SK-N-SH (cell line): ENCODE measurements at regions not wholly inside any gene's neighbourhood (a gene's known extent, or its start where the extent isn't known, plus 50 kb on each side); places are given as distances from the start of the nearest gene placed in this dataset.

ENCODE experiments used
- CTCF ChIA-PET: fragments of 300-600, 350-600 bp; formaldehyde crosslinking; extraction: SDS; loops from one replicate; lab custom pipeline; 2021; lab: Yijun Ruan, JAX
- POLR2A ChIA-PET: fragments of 350-600 bp; sonication (Branson Sonifier 250); formaldehyde crosslinking; extraction: SDS; loops from one replicate; lab custom pipeline; 2020; ENCODE audit warnings: antibody characterized with exemption, inconsistent platforms; lab: Yijun Ruan, JAX
- DNase-seq: peaks from one replicate; pipeline ENCODE4 v3.0.0; 2012
- H2AFZ ChIP-seq: fragments of 200-600 bp; sonication (generic); 2 replicates; pipeline ENCODE4 v1.8.1; 2016; ENCODE audit warnings: antibody characterized with exemption, mild to moderate bottlenecking, low read depth
- H3F3A ChIP-seq: fragments of 200-600 bp; sonication (generic); replicated peaks from 2 replicates; pipeline ENCODE3; 2016; ENCODE audit warnings: antibody characterized with exemption, mild to moderate bottlenecking; ENCODE audit not compliant: insufficient read depth
- H3K27ac ChIP-seq, 2 experiments: fragments of 200-500 bp in 1 of 2; fragments of 200-600 bp in 1 of 2; sonication (Bioruptor generic) in 1 of 2; sonication (generic), shearing (Covaris generic) in 1 of 2; 2 replicates each; pipeline versions ENCODE4 v1.5.1 to v1.6.1; 2014 to 2016; ENCODE audit warnings: low read depth in 2 of 2, inconsistent platforms in 1 of 2, low read length in 1 of 2, mild to moderate bottlenecking in 1 of 2, mixed read lengths in 1 of 2
- H3K27me3 ChIP-seq: fragments of 200-600 bp; sonication (generic), shearing (Covaris generic); 2 replicates; pipeline ENCODE4 v1.6.1; 2016; ENCODE audit warnings: mixed run types; ENCODE audit not compliant: insufficient read depth
- H3K36me3 ChIP-seq, 2 experiments: fragments of 200-500 bp in 1 of 2; fragments of 200-600 bp in 1 of 2; sonication (Bioruptor generic) in 1 of 2; sonication (generic) in 1 of 2; replicated peaks in 1 of 2; 2 replicates each; pipeline versions ENCODE3 to v1.5.1; 2014 to 2016; ENCODE audit warnings: low read length in 1 of 2, mild to moderate bottlenecking in 1 of 2; ENCODE audit not compliant: insufficient read depth in 2 of 2, control insufficient read depth in 1 of 2
- H3K4me1 ChIP-seq, 2 experiments: fragments of 200-500 bp in 1 of 2; fragments of 200-600 bp in 1 of 2; sonication (Bioruptor generic) in 1 of 2; sonication (generic), shearing (Covaris generic) in 1 of 2; 2 replicates each; pipeline versions ENCODE4 v1.5.1 to v1.6.1; 2014 to 2016; ENCODE audit warnings: low read depth in 1 of 2, low read length in 1 of 2, mixed run types in 1 of 2; ENCODE audit not compliant: insufficient read depth in 2 of 2, control insufficient read depth in 1 of 2
- H3K4me2 ChIP-seq: fragments of 200-600 bp; sonication (generic), shearing (Covaris generic); 2 replicates; pipeline ENCODE4 v1.6.1; 2017; ENCODE audit warnings: mixed run types
- H3K4me3 ChIP-seq, 2 experiments: fragments of 200-500 bp in 1 of 2; fragments of 200-600 bp in 1 of 2; sonication (Bioruptor generic) in 1 of 2; sonication (generic), shearing (Covaris generic) in 1 of 2; 2 replicates each; pipeline versions ENCODE4 v1.5.1 to v1.8.1; 2014 to 2016; ENCODE audit warnings: low read depth in 2 of 2, inconsistent platforms in 1 of 2, low read length in 1 of 2, mild to moderate bottlenecking in 1 of 2, mixed read lengths in 1 of 2, moderate library complexity in 1 of 2
- H3K79me2 ChIP-seq: fragments of 200-600 bp; sonication (generic); 2 replicates; pipeline ENCODE4 v1.8.1; 2017; ENCODE audit warnings: mild to moderate bottlenecking; ENCODE audit not compliant: insufficient read depth
- H3K9ac ChIP-seq: fragments of 200-600 bp; sonication (generic); 2 replicates; pipeline ENCODE4 v1.6.1; 2017; ENCODE audit warnings: mixed run types
- H3K9me2 ChIP-seq: fragments of 200-600 bp; sonication (generic); 2 replicates; pipeline ENCODE4 v1.6.1; 2017; ENCODE audit warnings: mixed run types
- H3K9me3 ChIP-seq: fragments of 200-600 bp; sonication (generic); 2 replicates; pipeline ENCODE4 v1.6.1; 2017; ENCODE audit warnings: mixed run types, mild to moderate bottlenecking, moderate library complexity
- H4K20me1 ChIP-seq: fragments of 200-600 bp; sonication (generic); 2 replicates; pipeline ENCODE4 v1.6.1; 2017; ENCODE audit warnings: mild to moderate bottlenecking, mixed run types; ENCODE audit not compliant: insufficient read depth
- CHD2 ChIP-seq: fragments of 150-350 bp; IDR thresholded peaks from 2 replicates; pipeline ENCODE4 v1.6.1; 2018; ENCODE audit warnings: low read length; ENCODE audit not compliant: partially characterized antibody
- EZH2phosphoT487 ChIP-seq: fragments of 200-600 bp; sonication (generic); IDR thresholded peaks from 2 replicates; pipeline ENCODE4 v1.6.1; 2017; ENCODE audit warnings: low read depth, mixed run types, mild to moderate bottlenecking, antibody characterized with exemption, moderate library complexity, borderline replicate concordance
- FOXJ3 ChIP-seq: sonication (generic); formaldehyde crosslinking; IDR thresholded peaks from 2 replicates; pipeline ENCODE4 v1.5.1; 2020; ENCODE audit warnings: mild to moderate bottlenecking, missing genetic modification reagents
- MXI1 ChIP-seq: IDR thresholded peaks from 2 replicates; pipeline ENCODE4 v1.6.1; 2012; ENCODE audit warnings: mild to moderate bottlenecking, low read depth, low read length, improper control_type of control experiment
- NFIC ChIP-seq: IDR thresholded peaks from 2 replicates; pipeline ENCODE4 v1.4.0; 2012; ENCODE audit warnings: borderline replicate concordance
- POLR2AphosphoS5 ChIP-seq: IDR thresholded peaks from 2 replicates; pipeline ENCODE4 v1.6.1; 2012; ENCODE audit warnings: low read depth, low read length
- SIN3A ChIP-seq: IDR thresholded peaks from 2 replicates; pipeline ENCODE4 v1.6.1; 2012; ENCODE audit warnings: low read depth, mild to moderate bottlenecking, low read length, moderate library complexity, borderline replicate concordance
- TAF1 ChIP-seq: IDR thresholded peaks from 2 replicates; pipeline ENCODE4 v1.6.1; 2012; ENCODE audit warnings: low read depth, mild to moderate bottlenecking, low read length, moderate library complexity, borderline replicate concordance
- TCF12 ChIP-seq: IDR thresholded peaks from 2 replicates; pipeline ENCODE4 v1.4.0; 2012
- TEAD4 ChIP-seq: IDR thresholded peaks from 2 replicates; pipeline ENCODE4 v1.4.0; 2012; ENCODE audit warnings: mild to moderate bottlenecking, borderline replicate concordance; ENCODE audit not compliant: insufficient read depth
- WGBS: methylation state at CpG from one replicate; pipeline ENCODE4 v1.1.6; 2017; ENCODE audit warnings: low lambda C conversion rate; 5-methylcytosine and 5-hydroxymethylcytosine counted together
- TF ChIP-seq, protein P1 (sequence below): fragments of 150-350 bp; IDR thresholded peaks from 2 replicates; pipeline ENCODE4 v1.6.1; 2016; ENCODE audit warnings: mild to moderate bottlenecking, low read depth, low read length
- TF ChIP-seq, protein P2 (sequence below): IDR thresholded peaks from 2 replicates; pipeline ENCODE4; 2012
- TF ChIP-seq, protein P3 (sequence below): fragments of 150-350 bp; IDR thresholded peaks from 2 replicates; pipeline ENCODE4 v1.6.1; 2017; ENCODE audit warnings: antibody characterized with exemption, low read length, low read depth, borderline replicate concordance
- TF ChIP-seq, protein P4 (sequence below): IDR thresholded peaks from 2 replicates; pipeline ENCODE4 v1.4.0; 2012; ENCODE audit warnings: low read depth, borderline replicate concordance
- TF ChIP-seq, protein P5 (sequence below): IDR thresholded peaks from 2 replicates; pipeline ENCODE4 v1.4.0; 2012; ENCODE audit warnings: low read depth
- TF ChIP-seq, protein P6 (sequence below): IDR thresholded peaks from 2 replicates; pipeline ENCODE4 v1.4.0; 2012; ENCODE audit warnings: low read depth, borderline replicate concordance

DNA sequence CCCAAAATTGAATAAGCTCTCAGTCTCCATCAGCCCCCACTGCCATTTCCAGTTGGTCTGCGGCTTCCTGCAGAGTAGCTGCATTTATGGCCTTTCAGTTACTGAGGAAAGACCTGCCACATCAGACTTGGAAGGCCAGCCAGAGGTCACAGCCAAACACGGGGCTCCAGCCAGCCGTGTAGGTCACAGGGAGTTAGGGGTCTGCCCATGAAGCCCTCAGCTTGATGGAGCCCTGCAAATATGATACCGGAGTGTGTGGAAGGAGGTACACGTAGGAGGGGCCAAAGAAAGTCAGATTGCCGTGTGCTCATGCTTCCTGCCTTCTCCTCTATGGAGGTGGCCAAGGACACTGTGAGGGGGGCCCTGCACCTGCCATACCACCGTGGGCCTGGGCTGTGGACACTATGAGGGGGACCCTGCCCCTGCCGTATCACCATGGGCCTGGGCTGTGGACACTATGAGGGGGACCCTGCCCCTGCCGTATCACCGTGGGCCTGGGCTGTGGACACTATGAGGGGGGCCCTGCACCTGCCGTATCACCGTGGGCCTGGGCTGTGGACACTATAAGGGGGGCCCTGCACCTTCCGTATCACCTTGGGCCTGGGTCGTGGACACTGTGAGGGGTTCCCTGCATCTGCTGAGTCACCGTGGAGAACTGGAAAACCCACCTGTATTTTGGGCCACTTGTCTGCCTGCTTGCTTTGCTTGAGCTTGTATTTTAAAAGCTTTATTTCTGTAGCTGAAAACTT lies 335.7 kb upstream of the SHH start:
- ChIA-PET POLR2A (no interaction called here), CTCF (interaction anchor here (0.7 to 2.2 kb wide), 3 partner anchors 9 to 343 kb away, joined by 3 to 5 read pairs (median 4); no protein-coding TSS in a partner anchor)
- H3K36me3 ChIP-seq = no peaks in the 10 kb centered on the region
- no peaks in the 10 kb centered on the region for H3K79me2 ChIP-seq
- no peak overlapping the region for H3K4me2 ChIP-seq
- H3K4me3 ChIP-seq = no peak overlapping the region
- no peak overlapping the region for H3K27ac ChIP-seq
- H4K20me1 ChIP-seq = no peaks in the 10 kb centered on the region
- no peak for DNase-seq
- H3F3A ChIP-seq = no peaks in the 10 kb centered on the region
- no peaks in the 10 kb centered on the region for H3K9me2 ChIP-seq
- TF ChIP-seq, protein P1, sequence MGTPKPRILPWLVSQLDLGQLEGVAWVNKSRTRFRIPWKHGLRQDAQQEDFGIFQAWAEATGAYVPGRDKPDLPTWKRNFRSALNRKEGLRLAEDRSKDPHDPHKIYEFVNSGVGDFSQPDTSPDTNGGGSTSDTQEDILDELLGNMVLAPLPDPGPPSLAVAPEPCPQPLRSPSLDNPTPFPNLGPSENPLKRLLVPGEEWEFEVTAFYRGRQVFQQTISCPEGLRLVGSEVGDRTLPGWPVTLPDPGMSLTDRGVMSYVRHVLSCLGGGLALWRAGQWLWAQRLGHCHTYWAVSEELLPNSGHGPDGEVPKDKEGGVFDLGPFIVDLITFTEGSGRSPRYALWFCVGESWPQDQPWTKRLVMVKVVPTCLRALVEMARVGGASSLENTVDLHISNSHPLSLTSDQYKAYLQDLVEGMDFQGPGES = no peak
- TF ChIP-seq, protein P2, sequence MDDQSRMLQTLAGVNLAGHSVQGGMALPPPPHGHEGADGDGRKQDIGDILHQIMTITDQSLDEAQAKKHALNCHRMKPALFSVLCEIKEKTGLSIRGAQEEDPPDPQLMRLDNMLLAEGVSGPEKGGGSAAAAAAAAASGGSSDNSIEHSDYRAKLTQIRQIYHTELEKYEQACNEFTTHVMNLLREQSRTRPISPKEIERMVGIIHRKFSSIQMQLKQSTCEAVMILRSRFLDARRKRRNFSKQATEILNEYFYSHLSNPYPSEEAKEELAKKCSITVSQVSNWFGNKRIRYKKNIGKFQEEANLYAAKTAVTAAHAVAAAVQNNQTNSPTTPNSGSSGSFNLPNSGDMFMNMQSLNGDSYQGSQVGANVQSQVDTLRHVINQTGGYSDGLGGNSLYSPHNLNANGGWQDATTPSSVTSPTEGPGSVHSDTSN = no peak
- TF ChIP-seq TEAD4 = no peak
- TF ChIP-seq, protein P3, sequence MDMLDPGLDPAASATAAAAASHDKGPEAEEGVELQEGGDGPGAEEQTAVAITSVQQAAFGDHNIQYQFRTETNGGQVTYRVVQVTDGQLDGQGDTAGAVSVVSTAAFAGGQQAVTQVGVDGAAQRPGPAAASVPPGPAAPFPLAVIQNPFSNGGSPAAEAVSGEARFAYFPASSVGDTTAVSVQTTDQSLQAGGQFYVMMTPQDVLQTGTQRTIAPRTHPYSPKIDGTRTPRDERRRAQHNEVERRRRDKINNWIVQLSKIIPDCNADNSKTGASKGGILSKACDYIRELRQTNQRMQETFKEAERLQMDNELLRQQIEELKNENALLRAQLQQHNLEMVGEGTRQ = no peak
- no peak for TF ChIP-seq TAF1
- TF ChIP-seq, protein P4, sequence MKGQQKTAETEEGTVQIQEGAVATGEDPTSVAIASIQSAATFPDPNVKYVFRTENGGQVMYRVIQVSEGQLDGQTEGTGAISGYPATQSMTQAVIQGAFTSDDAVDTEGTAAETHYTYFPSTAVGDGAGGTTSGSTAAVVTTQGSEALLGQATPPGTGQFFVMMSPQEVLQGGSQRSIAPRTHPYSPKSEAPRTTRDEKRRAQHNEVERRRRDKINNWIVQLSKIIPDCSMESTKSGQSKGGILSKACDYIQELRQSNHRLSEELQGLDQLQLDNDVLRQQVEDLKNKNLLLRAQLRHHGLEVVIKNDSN = no peak
- TF ChIP-seq NFIC = no peak
- no peak for TF ChIP-seq MXI1
- no peak for TF ChIP-seq POLR2AphosphoS5
- TF ChIP-seq, protein P5, sequence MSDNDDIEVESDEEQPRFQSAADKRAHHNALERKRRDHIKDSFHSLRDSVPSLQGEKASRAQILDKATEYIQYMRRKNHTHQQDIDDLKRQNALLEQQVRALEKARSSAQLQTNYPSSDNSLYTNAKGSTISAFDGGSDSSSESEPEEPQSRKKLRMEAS = no peak
- TF ChIP-seq EZH2phosphoT487 = no peak
- no peak for TF ChIP-seq FOXJ3 (CRISPR knock-in tag)
- TF ChIP-seq, protein P6, sequence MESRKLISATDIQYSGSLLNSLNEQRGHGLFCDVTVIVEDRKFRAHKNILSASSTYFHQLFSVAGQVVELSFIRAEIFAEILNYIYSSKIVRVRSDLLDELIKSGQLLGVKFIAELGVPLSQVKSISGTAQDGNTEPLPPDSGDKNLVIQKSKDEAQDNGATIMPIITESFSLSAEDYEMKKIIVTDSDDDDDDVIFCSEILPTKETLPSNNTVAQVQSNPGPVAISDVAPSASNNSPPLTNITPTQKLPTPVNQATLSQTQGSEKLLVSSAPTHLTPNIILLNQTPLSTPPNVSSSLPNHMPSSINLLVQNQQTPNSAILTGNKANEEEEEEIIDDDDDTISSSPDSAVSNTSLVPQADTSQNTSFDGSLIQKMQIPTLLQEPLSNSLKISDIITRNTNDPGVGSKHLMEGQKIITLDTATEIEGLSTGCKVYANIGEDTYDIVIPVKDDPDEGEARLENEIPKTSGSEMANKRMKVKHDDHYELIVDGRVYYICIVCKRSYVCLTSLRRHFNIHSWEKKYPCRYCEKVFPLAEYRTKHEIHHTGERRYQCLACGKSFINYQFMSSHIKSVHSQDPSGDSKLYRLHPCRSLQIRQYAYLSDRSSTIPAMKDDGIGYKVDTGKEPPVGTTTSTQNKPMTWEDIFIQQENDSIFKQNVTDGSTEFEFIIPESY = no peak
- TF ChIP-seq SIN3A = no peak
- no peak for TF ChIP-seq CHD2
- no peak for TF ChIP-seq TCF12
- H3K9ac ChIP-seq = no peak overlapping the region
- H3K9me3 ChIP-seq = no peaks in the 10 kb centered on the region
- peaks cover 72% of the 10 kb centered on the region for H3K27me3 ChIP-seq
- 8% methylated on average over 15 of the region's 15 CpGs for WGBS
- H3K4me1 ChIP-seq = no peaks in the 10 kb centered on the region
- H2AFZ ChIP-seq = no peak overlapping the region
